GM12878 (cell line): ENCODE measurements at regions not wholly inside any gene's neighbourhood (a gene's known extent, or its start where the extent isn't known, plus 50 kb on each side); places are given as distances from the start of the nearest gene placed in this dataset.

ENCODE experiments used
- ATAC-seq: fragments of 200-7000 bp; cut with Tn5 transposase; 3 replicates; pipeline ENCODE4 v1.9.1; 2020; ENCODE audit warnings: mild to moderate bottlenecking, moderate library complexity
- BruUV-seq: library from RNA; stranded (reverse); fragments of 400-500 nt; replicated peaks from 2 replicates; lab custom pipeline; 2021; lab: Mats Ljungman, UMichigan
- CTCF ChIA-PET: fragments of 300-600 bp; sonication (Branson Sonifier 250); formaldehyde crosslinking; extraction: SDS; loops from one replicate; lab custom pipeline; 2021; ENCODE audit warnings: inconsistent platforms; lab: Yijun Ruan, JAX
- POLR2A ChIA-PET: fragments of 350-600 bp; formaldehyde crosslinking; extraction: SDS; loops from one replicate; lab custom pipeline; 2021; ENCODE audit warnings: inconsistent platforms; lab: Charles Lee
- RAD21 ChIA-PET: fragments of 300-600 bp; sonication (Branson Sonifier 250); formaldehyde crosslinking; loops from one replicate; lab custom pipeline; 2023; ENCODE audit warnings: antibody characterized with exemption; ENCODE audit not compliant: unreplicated experiment; lab: Charles Lee
- SMC1A ChIA-PET: fragments of 300-600 bp; sonication (Branson Sonifier 250); formaldehyde crosslinking; loops from one replicate; lab custom pipeline; 2023; ENCODE audit not compliant: unreplicated experiment, uncharacterized antibody; lab: Charles Lee
- DNase-seq: peaks from one replicate; pipeline ENCODE4 v3.0.0-alpha.2; 2011; ENCODE audit warnings: low read depth, low spot score
- FAIRE-seq: peaks from 3 replicates; lab custom pipeline; 2011; peaks lifted over from hg19 to GRCh38; lab: Jason Lieb, UNC
- H2AFZ ChIP-seq: 2 replicates; pipeline ENCODE4 v1.6.0; 2011; ENCODE audit warnings: low read depth, low read length, control low read depth; ENCODE audit not compliant: control insufficient read depth
- H3K27ac ChIP-seq: 2 replicates; pipeline ENCODE4 v1.5.1; 2011; ENCODE audit warnings: control low read depth; ENCODE audit not compliant: control insufficient read depth, insufficient read depth
- H3K27me3 ChIP-seq, 2 experiments: replicated peaks in 1 of 2; 2 replicates each; pipeline versions ENCODE4 v1.6.0 to v1.6.1; 2011; ENCODE audit warnings: low read length in 1 of 2; ENCODE audit not compliant: control insufficient read depth in 2 of 2, insufficient read depth in 2 of 2
- H3K36me3 ChIP-seq, 2 experiments: 2 replicates each; pipeline ENCODE4 v1.5.1; 2011; ENCODE audit warnings: low read length in 1 of 2; ENCODE audit not compliant: control insufficient read depth in 2 of 2, insufficient read depth in 2 of 2
- H3K4me1 ChIP-seq: 2 replicates; pipeline ENCODE4 v1.6.1; 2011; ENCODE audit warnings: mild to moderate bottlenecking, low read length, moderate library complexity, mixed read lengths; ENCODE audit not compliant: control insufficient read depth, insufficient read depth
- H3K4me2 ChIP-seq: 2 replicates; pipeline ENCODE4 v1.6.0; 2011; ENCODE audit warnings: control low read depth; ENCODE audit not compliant: control insufficient read depth, insufficient read depth
- H3K4me3 ChIP-seq: fragments of 200-600 bp; sonication (generic); 2 replicates; pipeline ENCODE4 v1.5.1; 2016
- H3K79me2 ChIP-seq: 2 replicates; pipeline ENCODE4 v1.6.0; 2011; ENCODE audit warnings: low read length; ENCODE audit not compliant: control insufficient read depth, insufficient read depth
- H3K9ac ChIP-seq: 2 replicates; pipeline ENCODE4 v1.8.0; 2011; ENCODE audit warnings: low read length, control low read depth, mixed read lengths; ENCODE audit not compliant: control insufficient read depth, insufficient read depth
- H3K9me3 ChIP-seq: replicated peaks from 3 replicates; pipeline ENCODE4 v1.5.1; 2011; ENCODE audit warnings: mild to moderate bottlenecking, low read length; ENCODE audit not compliant: control insufficient read depth, insufficient read depth
- H4K20me1 ChIP-seq: 2 replicates; pipeline ENCODE4 v1.6.0; 2011; ENCODE audit not compliant: control insufficient read depth, insufficient read depth
- BCLAF1 ChIP-seq: fragments of 450-650 bp; IDR thresholded peaks from 2 replicates; pipeline ENCODE4 v1.6.1; 2017; ENCODE audit warnings: antibody characterized with exemption, mild to moderate bottlenecking, moderate library complexity
- CBX3 ChIP-seq: fragments of 200-600 bp; sonication (generic); IDR thresholded peaks from 2 replicates; pipeline ENCODE4 v1.6.1; 2016; ENCODE audit warnings: low read depth, borderline replicate concordance
- CHD2 ChIP-seq: IDR thresholded peaks from 2 replicates; pipeline ENCODE4 v1.6.1; 2011; ENCODE audit warnings: low read depth, low read length, improper control_type of control experiment, borderline replicate concordance
- CUX1 ChIP-seq: IDR thresholded peaks from 2 replicates; pipeline ENCODE4 v1.6.1; 2012; ENCODE audit warnings: improper control_type of control experiment, low read depth, low read length; ENCODE audit not compliant: insufficient replicate concordance
- ETV6 ChIP-seq, 2 experiments: fragments of 450-650 bp in 1 of 2; IDR thresholded peaks in 1 of 2; conservative IDR thresholded peaks in 1 of 2; 2 replicates each; pipeline ENCODE4 v1.6.1; 2014; ENCODE audit warnings: antibody characterized with exemption in 1 of 2, borderline replicate concordance in 1 of 2, low read depth in 1 of 2, mild to moderate bottlenecking in 1 of 2, moderate library complexity in 1 of 2
- EZH2 ChIP-seq: IDR thresholded peaks from 2 replicates; pipeline ENCODE4 v1.6.1; 2012; ENCODE audit warnings: low read depth, mild to moderate bottlenecking, control low read depth, inconsistent platforms, low read length, borderline replicate concordance; ENCODE audit not compliant: control insufficient read depth
- GATAD2B ChIP-seq: fragments of 450-650 bp; conservative IDR thresholded peaks from 2 replicates; pipeline ENCODE4 v1.6.1; 2017; ENCODE audit warnings: low read depth, mild to moderate bottlenecking, moderate library complexity
- IKZF1 ChIP-seq: fragments of 450-650 bp; conservative IDR thresholded peaks from 2 replicates; pipeline ENCODE4 v1.6.1; 2017; ENCODE audit warnings: antibody characterized with exemption, mild to moderate bottlenecking
- NBN ChIP-seq: fragments of 450-650 bp; IDR thresholded peaks from 2 replicates; pipeline ENCODE4 v1.6.1; 2016
- NR2C1 ChIP-seq: fragments of 450-650 bp; IDR thresholded peaks from 2 replicates; pipeline ENCODE4 v1.6.1; 2017; ENCODE audit warnings: antibody characterized with exemption, mild to moderate bottlenecking, moderate library complexity
- NR2C2 ChIP-seq: IDR thresholded peaks from 2 replicates; pipeline ENCODE4 v1.6.1; 2011; ENCODE audit warnings: borderline replicate concordance, low read depth; ENCODE audit not compliant: control insufficient read depth, insufficient read length
- NRF1 ChIP-seq: conservative IDR thresholded peaks from 2 replicates; pipeline ENCODE4 v1.6.1; 2011; ENCODE audit warnings: mild to moderate bottlenecking, low read depth, low read length, improper control_type of control experiment
- PBX3 ChIP-seq: IDR thresholded peaks from 2 replicates; pipeline ENCODE4 v1.6.1; 2011; ENCODE audit warnings: mild to moderate bottlenecking, low read depth, low read length, moderate library complexity; ENCODE audit not compliant: insufficient replicate concordance
- ZNF207 ChIP-seq: fragments of 450-650 bp; IDR thresholded peaks from 2 replicates; pipeline ENCODE4 v1.6.1; 2014; ENCODE audit warnings: antibody characterized with exemption, mild to moderate bottlenecking, borderline replicate concordance
- ZNF274 ChIP-seq: IDR thresholded peaks from one replicate; pipeline ENCODE4 v1.8.0; 2011; ENCODE audit not compliant: insufficient read length, insufficient read depth
- WGBS: methylation state at CpG from one replicate; pipeline ENCODE4 v1.1.6; 2016; ENCODE audit warnings: low lambda C conversion rate; ENCODE audit not compliant: insufficient replicate concordance, insufficient coverage; ENCODE audit errors: missing lambda C conversion rate; 5-methylcytosine and 5-hydroxymethylcytosine counted together
- in situ Hi-C: fragments of 300-500 bp; cut with MboI; formaldehyde crosslinking; loops from 9 replicates; pipeline ENCODE4 v1.14.3; 2018; ENCODE audit warnings: mixed read lengths
- intact Hi-C: fragments of 100-400 bp; cut with micrococcal nuclease; formaldehyde crosslinking; loops from one replicate; pipeline ENCODE4 v1.14.2; 2022; ENCODE audit not compliant: unreplicated experiment

- Histone ChIP-seq H3K9ac (no peak overlapping the region), H3K4me1 (no peaks in the 10 kb centered on the region), H3K36me3 (no peaks in the 10 kb centered on the region), H3K9me3 (no peaks in the 10 kb centered on the region), H3K4me2 (no peak overlapping the region), H3K4me3 (no peak overlapping the region), H4K20me1 (no peaks in the 10 kb centered on the region), H2AFZ (no peak overlapping the region), H3K27me3 (no peaks in the 10 kb centered on the region), H3K79me2 (no peaks in the 10 kb centered on the region), H3K27ac (no peak overlapping the region)
- ChIA-PET RAD21 (no interaction called here), CTCF (interaction anchor here (3.9 kb wide), 1 partner anchor 12 kb away, joined by 14 read pairs; no protein-coding TSS in a partner anchor), SMC1A (no interaction called here), POLR2A (no interaction called here)
- BruUV-seq = no TSS peak
- in situ Hi-C loops = no loop called here
- ATAC-seq = no peak
- intact Hi-C loops = no loop called here
- 0% methylated on average over 1 of the region's 1 CpG for WGBS
- FAIRE-seq = no peak
- no peak for DNase-seq
- TF ChIP-seq IKZF1 = no peak
- TF ChIP-seq NBN = no peak
- TF ChIP-seq BCLAF1 = no peak
- no peak for TF ChIP-seq PBX3
- no peak for TF ChIP-seq NR2C2
- no peak for TF ChIP-seq CHD2
- TF ChIP-seq CUX1 = no peak
- TF ChIP-seq GATAD2B = no peak
- no peak for TF ChIP-seq CBX3
- no peak for TF ChIP-seq ZNF274
- TF ChIP-seq NR2C1 = no peak
- no peak for TF ChIP-seq NRF1
- TF ChIP-seq EZH2 = no peak
- TF ChIP-seq ZNF207 = no peak
- TF ChIP-seq ETV6 (conservative IDR thresholded peaks at IDR 0.05 in 1 of 2, IDR thresholded peaks at IDR 0.05 in 1 of 2; ENCODE audit: borderline replicate concordance in 1 of 2, low read depth in 1 of 2) = no peak
These were observed 79.6 kb upstream of the SPANXN2 start for GRCh38 chrX:143800150-143800549.
